ENCODE measurements at regions not wholly inside any gene's neighbourhood (a gene's known extent, or its start where the extent isn't known, plus 50 kb on each side); places are given as distances from the start of the nearest gene placed in this dataset.

- DNase-seq (ENCODE audit: low spot score): no peak
Observed at GRCh38 chrX:39602195-39602594, 495.6 kb downstream of the BCOR start.

- no peak for DNase-seq (ENCODE audit: low spot score)
Observed at GRCh38 chrX:39603230-39603629, 494.5 kb downstream of the BCOR start.

GRCh38 chrX:39605183-39605582, 492.6 kb downstream of the BCOR start:
- DNase-seq (ENCODE audit: low spot score): no peak

GRCh38 chrX:39605866-39606265, 491.9 kb downstream of the BCOR start:
- DNase-seq (ENCODE audit: low spot score): no peak

GRCh38 chrX:39609941-39610340, 487.8 kb downstream of the BCOR start:
- DNase-seq (ENCODE audit: low spot score): no peak

GRCh38 chrX:39611468-39611867, 486.3 kb downstream of the BCOR start:
- DNase-seq (ENCODE audit: low spot score): no peak

GRCh38 chrX:39613482-39613995, 484.2 kb downstream of the BCOR start:
- DNase-seq (ENCODE audit: low spot score): no peak

GRCh38 chrX:39613997-39614679, 483.6 kb downstream of the BCOR start:
- DNase-seq (ENCODE audit: low spot score): no peak

- no peak for DNase-seq (ENCODE audit: low spot score)
Observed at GRCh38 chrX:39614680-39614998, 483.1 kb downstream of the BCOR start.

GRCh38 chrX:39616098-39616729, 481.5 kb downstream of the BCOR start:
- DNase-seq (ENCODE audit: low spot score): no peak

- DNase-seq (ENCODE audit: low spot score): no peak
Observed at GRCh38 chrX:39616731-39617130, 481.0 kb downstream of the BCOR start.

GRCh38 chrX:39618178-39618577, 479.6 kb downstream of the BCOR start:
- no peak for DNase-seq (ENCODE audit: low spot score)

- no peak for DNase-seq (ENCODE audit: low spot score)
Observed at GRCh38 chrX:39619182-39620009, 478.4 kb downstream of the BCOR start.

GRCh38 chrX:39624166-39624565, 473.6 kb downstream of the BCOR start:
- no peak for DNase-seq (ENCODE audit: low spot score)

- no peak for DNase-seq (ENCODE audit: low spot score)
Observed at GRCh38 chrX:39625810-39626209, 471.9 kb downstream of the BCOR start.

GRCh38 chrX:39626749-39627148, 471.0 kb downstream of the BCOR start:
- DNase-seq (ENCODE audit: low spot score): no peak

- no peak for DNase-seq (ENCODE audit: low spot score)
Observed at GRCh38 chrX:39627257-39627656, 470.5 kb downstream of the BCOR start.

- no peak for DNase-seq (ENCODE audit: low spot score)
Observed at GRCh38 chrX:39629001-39629400, 468.8 kb downstream of the BCOR start.

GRCh38 chrX:39630344-39630743, 467.4 kb downstream of the BCOR start:
- no peak for DNase-seq (ENCODE audit: low spot score)

- DNase-seq (ENCODE audit: low spot score): no peak
Observed at GRCh38 chrX:39631276-39632229, 466.2 kb downstream of the BCOR start.

- no peak for DNase-seq (ENCODE audit: low spot score)
Observed at GRCh38 chrX:39633293-39633692, 464.5 kb downstream of the BCOR start.

GRCh38 chrX:39636481-39636880, 461.3 kb downstream of the BCOR start:
- DNase-seq (ENCODE audit: low spot score): no peak
